Stimulated activated naive CD8-positive, alpha-beta T cell treated with anti-CD3 and anti-CD28 coated beads, Interleukin-15, Interleukin-2, amounts not matched to agents 100 ng/mL and 50 ng/mL, for 24 hours (primary cell): ENCODE measurements at regions not wholly inside any gene's neighbourhood (a gene's known extent, or its start where the extent isn't known, plus 50 kb on each side); places are given as distances from the start of the nearest gene placed in this dataset.

ENCODE experiments used
- H3K27ac Mint-ChIP-seq: one replicate; pipeline ENCODE4 v1.8.0; 2021; ENCODE audit warnings: mild to moderate bottlenecking, mixed read lengths
- H3K27me3 Mint-ChIP-seq: one replicate; pipeline ENCODE4 v1.8.0; 2021; ENCODE audit warnings: mixed read lengths
- H3K36me3 Mint-ChIP-seq: one replicate; pipeline ENCODE4 v1.8.0; 2021; ENCODE audit warnings: low read depth, mixed read lengths
- H3K4me1 Mint-ChIP-seq: one replicate; pipeline ENCODE4 v1.8.0; 2021; ENCODE audit warnings: low read depth, mixed read lengths
- H3K4me3 Mint-ChIP-seq: one replicate; pipeline ENCODE4 v1.8.0; 2021; ENCODE audit warnings: mild to moderate bottlenecking, mixed read lengths
- H3K9me3 Mint-ChIP-seq: one replicate; pipeline ENCODE4 v1.8.0; 2021; ENCODE audit warnings: mixed read lengths

GRCh38 chr2:146894514-146894913, 950.3 kb upstream of the ACVR2A start:
- no peaks in the 10 kb centered on the region for H3K27me3 Mint-ChIP-seq
- H3K9me3 Mint-ChIP-seq = no peaks in the 10 kb centered on the region

GRCh38 chr2:146893500-146894041, 951.3 kb upstream of the ACVR2A start:
- Mint-ChIP-seq H3K4me3 (no peak overlapping the region), H3K27me3 (no peaks in the 10 kb centered on the region), H3K4me1 (no peaks in the 10 kb centered on the region), H3K9me3 (no peaks in the 10 kb centered on the region), H3K27ac (no peak overlapping the region), H3K36me3 (no peaks in the 10 kb centered on the region)

More at GRCh38 chr2:146894514-146894913, 950.3 kb upstream of the ACVR2A start:
- Mint-ChIP-seq H3K4me3 (no peak overlapping the region), H3K27ac (no peak overlapping the region), H3K4me1 (no peaks in the 10 kb centered on the region), H3K36me3 (no peaks in the 10 kb centered on the region)

- Mint-ChIP-seq H3K27ac (no peak overlapping the region), H3K27me3 (no peaks in the 10 kb centered on the region), H3K4me3 (no peak overlapping the region), H3K4me1 (no peaks in the 10 kb centered on the region), H3K36me3 (no peaks in the 10 kb centered on the region), H3K9me3 (no peaks in the 10 kb centered on the region)
Observed at GRCh38 chr2:146890491-146890890, 954.3 kb upstream of the ACVR2A start.

- H3K9me3 Mint-ChIP-seq = peaks cover 4% of the 10 kb centered on the region
Observed at GRCh38 chr2:146879882-146880281, 964.9 kb upstream of the ACVR2A start.

GRCh38 chr2:146874260-146874658, 970.6 kb upstream of the ACVR2A start:
- Mint-ChIP-seq H3K4me3 (no peak overlapping the region), H3K4me1 (no peaks in the 10 kb centered on the region), H3K27ac (no peak overlapping the region), H3K36me3 (no peaks in the 10 kb centered on the region), H3K9me3 (no peaks in the 10 kb centered on the region), H3K27me3 (no peaks in the 10 kb centered on the region)

More at GRCh38 chr2:146879882-146880281, 964.9 kb upstream of the ACVR2A start:
- Mint-ChIP-seq H3K27ac (no peak overlapping the region), H3K4me1 (no peaks in the 10 kb centered on the region), H3K36me3 (no peaks in the 10 kb centered on the region), H3K27me3 (no peaks in the 10 kb centered on the region), H3K4me3 (no peak overlapping the region)

- Mint-ChIP-seq H3K27me3 (no peaks in the 10 kb centered on the region), H3K4me1 (no peaks in the 10 kb centered on the region), H3K27ac (no peak overlapping the region), H3K9me3 (no peaks in the 10 kb centered on the region), H3K4me3 (no peak overlapping the region), H3K36me3 (no peaks in the 10 kb centered on the region)
Observed at GRCh38 chr2:146873646-146874259, 971.1 kb upstream of the ACVR2A start.

- Mint-ChIP-seq H3K27ac (no peak overlapping the region), H3K36me3 (no peaks in the 10 kb centered on the region), H3K9me3 (no peaks in the 10 kb centered on the region), H3K4me3 (no peak overlapping the region), H3K27me3 (no peaks in the 10 kb centered on the region), H3K4me1 (no peaks in the 10 kb centered on the region)
Observed at GRCh38 chr2:146873056-146873455, 971.8 kb upstream of the ACVR2A start.

- H3K27ac Mint-ChIP-seq = no peak overlapping the region
- H3K9me3 Mint-ChIP-seq = no peaks in the 10 kb centered on the region
- no peaks in the 10 kb centered on the region for H3K36me3 Mint-ChIP-seq
- no peak overlapping the region for H3K4me3 Mint-ChIP-seq
- H3K27me3 Mint-ChIP-seq = no peaks in the 10 kb centered on the region
- H3K4me1 Mint-ChIP-seq = no peaks in the 10 kb centered on the region
Observed at GRCh38 chr2:146870691-146871090, 974.1 kb upstream of the ACVR2A start.

- no peaks in the 10 kb centered on the region for H3K9me3 Mint-ChIP-seq
- no peaks in the 10 kb centered on the region for H3K36me3 Mint-ChIP-seq
- H3K27ac Mint-ChIP-seq = no peak overlapping the region
- no peak overlapping the region for H3K4me3 Mint-ChIP-seq
- H3K27me3 Mint-ChIP-seq = no peaks in the 10 kb centered on the region
- H3K4me1 Mint-ChIP-seq = no peaks in the 10 kb centered on the region
Observed at GRCh38 chr2:146869328-146869727, 975.5 kb upstream of the ACVR2A start.

- no peaks in the 10 kb centered on the region for H3K9me3 Mint-ChIP-seq
- H3K4me1 Mint-ChIP-seq = no peaks in the 10 kb centered on the region
- no peaks in the 10 kb centered on the region for H3K36me3 Mint-ChIP-seq
- H3K27ac Mint-ChIP-seq = no peak overlapping the region
- no peak overlapping the region for H3K4me3 Mint-ChIP-seq
- H3K27me3 Mint-ChIP-seq = no peaks in the 10 kb centered on the region
Observed at GRCh38 chr2:146868051-146868450, 976.8 kb upstream of the ACVR2A start.

- no peaks in the 10 kb centered on the region for H3K36me3 Mint-ChIP-seq
Observed at GRCh38 chr2:146867477-146867986, 977.3 kb upstream of the ACVR2A start.

GRCh38 chr2:146853741-146854444, 990.9 kb upstream of the ACVR2A start:
- Mint-ChIP-seq H3K4me1 (no peaks in the 10 kb centered on the region), H3K4me3 (no peak overlapping the region), H3K27ac (no peak overlapping the region), H3K9me3 (no peaks in the 10 kb centered on the region), H3K36me3 (no peaks in the 10 kb centered on the region), H3K27me3 (no peaks in the 10 kb centered on the region)

More at GRCh38 chr2:146867477-146867986, 977.3 kb upstream of the ACVR2A start:
- Mint-ChIP-seq H3K27me3 (no peaks in the 10 kb centered on the region), H3K4me3 (no peak overlapping the region), H3K4me1 (no peaks in the 10 kb centered on the region), H3K9me3 (no peaks in the 10 kb centered on the region), H3K27ac (no peak overlapping the region)

- Mint-ChIP-seq H3K36me3 (no peaks in the 10 kb centered on the region), H3K27me3 (no peaks in the 10 kb centered on the region), H3K4me3 (no peak overlapping the region), H3K4me1 (no peaks in the 10 kb centered on the region), H3K9me3 (no peaks in the 10 kb centered on the region), H3K27ac (no peak overlapping the region)
Observed at GRCh38 chr2:146852661-146853060, 992.2 kb upstream of the ACVR2A start.

GRCh38 chr2:146850746-146851145, 994.1 kb upstream of the ACVR2A start:
- Mint-ChIP-seq H3K9me3 (no peaks in the 10 kb centered on the region), H3K27me3 (no peaks in the 10 kb centered on the region), H3K36me3 (no peaks in the 10 kb centered on the region), H3K4me3 (no peak overlapping the region), H3K27ac (no peak overlapping the region), H3K4me1 (no peaks in the 10 kb centered on the region)

- H3K9me3 Mint-ChIP-seq = no peaks in the 10 kb centered on the region
- no peaks in the 10 kb centered on the region for H3K36me3 Mint-ChIP-seq
- H3K27ac Mint-ChIP-seq = no peak overlapping the region
- no peak overlapping the region for H3K4me3 Mint-ChIP-seq
- H3K27me3 Mint-ChIP-seq = no peaks in the 10 kb centered on the region
- no peaks in the 10 kb centered on the region for H3K4me1 Mint-ChIP-seq
Observed at GRCh38 chr2:146847846-146848245, 997.0 kb upstream of the ACVR2A start.
